ENCODE measurements at regions not wholly inside any gene's neighbourhood (a gene's known extent, or its start where the extent isn't known, plus 50 kb on each side); places are given as distances from the start of the nearest gene placed in this dataset.

GRCh38 chr14:31966896-31967668, 110.0 kb upstream of the ARHGAP5 start:
- no peak for DNase-seq

- DNase-seq, result no peak
Observed at GRCh38 chr14:31967669-31967975, 109.5 kb upstream of the ARHGAP5 start.

DNA sequence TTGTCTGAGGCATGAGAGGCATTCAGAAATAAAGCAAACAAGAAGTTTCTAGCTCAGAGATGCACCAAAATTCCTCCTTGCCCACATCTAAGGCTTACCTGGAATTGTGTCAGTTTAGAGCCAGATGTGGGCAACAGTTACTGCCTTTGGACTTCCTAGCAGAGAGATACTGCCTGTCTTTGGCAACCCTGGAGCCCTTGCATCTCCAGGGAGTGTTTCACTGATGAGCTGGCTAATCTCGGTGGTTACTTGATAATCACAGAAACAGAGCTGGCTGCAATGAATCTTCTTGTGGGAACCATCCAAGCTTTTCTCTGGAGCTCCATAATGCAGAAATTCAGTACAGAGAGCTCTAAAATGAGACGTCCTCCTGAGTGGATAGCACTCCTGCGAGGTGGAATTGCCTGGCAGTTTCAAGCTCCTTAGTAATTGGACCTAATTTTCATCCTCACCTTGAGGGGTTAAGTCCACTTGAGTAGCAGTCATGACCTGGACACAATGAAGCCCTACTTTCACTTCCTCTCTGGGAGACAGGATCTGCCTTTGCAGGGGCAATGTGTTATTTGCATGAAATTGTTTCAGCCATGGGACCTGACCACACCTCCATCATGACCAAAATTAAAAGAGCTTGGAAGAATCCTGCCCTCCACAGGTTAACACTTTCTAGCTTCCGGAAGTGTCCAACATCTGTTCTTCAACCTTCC, 108.8 kb upstream of the ARHGAP5 start:
- DNase-seq, result no peak

DNA sequence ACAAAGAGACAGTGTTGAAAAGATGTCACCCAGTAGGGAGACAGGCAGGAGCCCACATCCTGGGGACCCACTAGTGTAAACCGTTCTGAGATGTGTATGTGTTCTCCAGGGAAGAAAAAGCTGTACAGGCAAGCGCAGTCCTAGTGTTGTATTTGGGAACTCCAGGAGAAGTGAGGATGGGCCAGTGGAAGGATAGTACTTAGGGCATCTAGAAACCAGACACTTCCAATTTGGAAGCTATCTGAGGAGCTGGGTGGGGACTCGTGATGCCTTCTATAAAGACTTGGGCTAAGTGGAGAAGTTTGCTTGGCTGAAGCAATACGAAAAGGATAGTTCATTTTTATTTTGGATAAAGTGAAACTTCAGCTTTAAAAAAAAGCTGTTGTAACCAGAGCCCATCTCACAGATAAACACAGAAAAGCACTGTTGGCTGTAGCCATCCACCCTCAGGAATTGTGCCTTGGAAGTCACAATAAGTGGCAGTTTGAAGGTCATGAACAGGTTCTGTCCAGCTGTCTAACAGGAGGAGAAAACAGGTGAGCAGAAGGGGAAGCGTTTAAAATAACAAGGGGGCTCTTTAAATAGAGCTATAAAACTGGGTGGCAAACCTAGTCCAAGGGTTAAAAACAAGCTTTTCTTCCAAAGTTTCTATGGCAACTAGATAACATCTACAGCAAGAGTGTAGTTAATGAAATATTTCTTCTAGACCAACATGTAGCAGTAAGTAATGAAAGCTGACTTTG, 108.0 kb upstream of the ARHGAP5 start:
- no peak for DNase-seq

DNA sequence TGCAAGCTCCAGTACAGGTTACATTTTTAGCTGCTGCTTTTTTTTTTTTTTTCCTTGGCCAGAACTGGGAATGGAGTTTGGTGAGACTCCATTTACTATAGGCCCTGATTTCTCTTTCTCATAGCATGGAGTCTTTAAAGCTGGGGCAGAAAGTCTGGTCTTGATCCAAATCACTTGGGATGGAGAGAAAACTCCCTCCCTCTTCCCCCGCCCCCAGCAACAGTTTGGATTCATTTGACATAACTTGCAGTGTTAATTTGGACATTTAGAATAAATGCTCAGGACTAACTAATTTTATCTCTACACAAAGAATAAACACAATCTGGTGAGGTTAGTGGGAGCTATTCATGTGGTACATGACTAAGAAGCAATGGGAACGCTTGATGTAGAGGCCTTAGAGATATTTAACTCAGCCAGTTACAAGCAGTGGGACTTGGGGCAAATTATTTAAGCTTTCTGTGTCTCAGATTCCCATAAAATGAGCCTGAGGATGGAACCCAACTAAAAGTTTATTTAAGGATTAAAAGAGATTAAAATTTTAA, 107.3 kb upstream of the ARHGAP5 start:
- DNase-seq, result no peak

GRCh38 chr14:31970744-31971143, 106.4 kb upstream of the ARHGAP5 start:
- no peak for DNase-seq

DNA sequence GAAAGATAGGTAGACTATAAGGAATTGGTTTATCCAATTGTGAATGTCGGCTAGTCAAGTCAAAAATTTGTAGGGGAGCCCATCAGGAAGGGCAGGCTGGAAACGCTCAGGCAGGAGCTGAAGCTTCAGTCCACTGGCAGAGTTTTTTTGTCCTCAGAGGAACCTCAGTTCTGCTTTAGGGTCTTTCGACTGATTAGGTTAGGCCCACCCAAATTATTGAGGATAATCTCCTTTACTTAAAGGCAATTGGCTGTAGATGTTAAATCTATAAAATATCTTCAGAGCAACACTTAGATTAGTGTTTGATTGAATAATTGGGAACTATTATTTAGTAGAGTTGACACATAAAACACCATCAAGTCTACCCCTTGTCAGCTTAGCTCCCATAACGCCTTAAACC, 105.5 kb upstream of the ARHGAP5 start:
- no peak for DNase-seq

DNA sequence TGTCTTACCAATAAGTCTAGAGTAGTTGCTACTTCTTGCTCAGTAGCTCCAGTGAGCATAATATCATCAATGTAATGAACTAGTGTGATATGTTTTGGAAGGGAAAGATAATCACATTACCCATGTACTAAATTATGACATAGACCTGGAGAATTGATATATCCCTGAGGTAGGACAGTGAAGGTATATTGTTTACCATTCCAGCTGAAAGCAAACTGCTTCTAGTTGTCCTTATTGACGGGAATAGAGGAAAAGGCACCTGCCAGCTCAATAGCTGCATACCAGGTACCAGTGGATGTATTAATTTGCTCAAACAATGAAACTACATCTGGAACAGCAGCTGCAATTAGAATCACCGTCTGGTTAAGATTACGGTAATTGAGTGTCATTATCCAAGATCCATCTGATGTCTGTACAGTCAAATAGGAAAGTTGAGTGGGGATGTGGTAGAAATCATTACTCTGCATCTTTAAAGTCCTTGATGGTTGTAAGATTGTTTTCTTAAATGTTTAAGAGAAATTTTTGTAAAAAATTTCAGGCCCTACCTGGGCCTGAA, 100.0 kb upstream of the ARHGAP5 start:
- DNase-seq, result no peak

GRCh38 chr14:31978423-31978822, 98.7 kb upstream of the ARHGAP5 start:
- DNase-seq, result no peak

DNA sequence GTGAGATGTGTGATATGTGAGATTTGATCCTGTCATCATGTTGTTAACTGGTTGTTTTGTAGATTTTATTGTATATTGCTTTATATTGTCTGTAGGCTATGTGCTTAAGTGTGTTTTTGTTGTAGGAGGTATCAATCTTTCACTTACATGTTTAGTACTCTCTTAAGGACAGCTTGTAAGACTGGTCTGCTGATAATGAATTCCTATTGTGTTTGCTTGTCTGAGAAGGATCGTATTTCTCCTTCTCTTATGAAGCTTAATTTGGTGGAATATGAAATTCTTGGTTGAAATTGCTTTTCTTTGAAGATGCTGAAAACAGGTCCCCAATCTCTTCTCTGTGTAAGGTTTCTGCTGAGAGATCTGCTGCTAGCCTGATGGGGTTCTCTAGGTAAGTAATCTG, 94.5 kb upstream of the ARHGAP5 start:
- no peak for DNase-seq

GRCh38 chr14:31986405-31986804, 90.7 kb upstream of the ARHGAP5 start:
- no peak for DNase-seq

- no peak for DNase-seq
Observed at GRCh38 chr14:31987721-31988120, 89.4 kb upstream of the ARHGAP5 start.

DNA sequence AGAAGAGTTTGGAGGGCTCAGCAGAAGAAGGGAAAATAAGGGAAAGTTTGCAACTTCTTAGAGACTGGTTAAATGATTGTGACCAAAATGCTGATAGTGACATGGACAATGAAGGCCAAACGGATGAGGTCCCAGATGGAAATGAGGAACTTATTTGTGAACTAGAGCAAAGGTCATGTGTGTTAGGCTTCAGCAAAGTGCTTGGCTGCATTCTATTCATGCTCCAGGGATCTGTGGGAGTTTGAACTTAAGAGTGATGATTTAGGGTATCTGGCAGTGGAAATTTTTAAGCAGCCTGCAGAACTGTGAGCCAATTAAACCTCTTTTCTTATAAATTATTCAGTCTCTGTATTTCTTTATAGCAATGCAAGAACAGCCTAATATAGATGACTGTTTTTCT, 88.9 kb upstream of the ARHGAP5 start:
- DNase-seq, result no peak

- DNase-seq, result no peak
Observed at GRCh38 chr14:31990183-31990857, 86.8 kb upstream of the ARHGAP5 start.

DNA sequence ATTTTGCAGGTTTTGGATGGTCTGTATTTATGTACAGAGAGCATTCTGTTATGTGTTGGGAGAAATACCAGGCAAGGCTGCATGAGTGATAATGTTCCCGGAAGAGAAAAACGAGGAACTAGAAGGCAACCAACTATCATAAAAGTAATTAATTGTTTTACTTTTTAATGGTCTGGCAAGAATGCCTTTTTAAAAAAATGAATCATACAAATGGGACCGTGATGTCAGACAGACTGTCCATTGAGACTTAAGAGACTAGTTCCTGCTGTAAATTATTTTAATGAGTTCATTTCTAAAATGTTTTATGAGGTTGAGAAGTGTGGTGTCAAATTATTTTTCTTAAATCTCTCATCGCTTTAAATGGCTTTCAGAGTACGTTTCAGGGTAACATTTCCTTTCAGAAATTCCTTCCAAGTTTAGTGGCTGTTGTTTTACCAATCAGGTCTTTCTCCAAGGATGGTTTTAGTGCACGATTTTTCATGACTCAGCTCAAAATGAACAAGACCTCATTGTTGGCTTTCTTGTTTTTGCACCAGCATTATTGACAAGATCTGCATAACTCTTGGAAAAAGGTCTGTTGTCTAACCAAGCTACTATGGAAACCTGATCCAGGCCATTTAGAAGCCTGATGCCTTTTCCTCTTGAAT, 86.1 kb upstream of the ARHGAP5 start:
- no peak for DNase-seq

DNA sequence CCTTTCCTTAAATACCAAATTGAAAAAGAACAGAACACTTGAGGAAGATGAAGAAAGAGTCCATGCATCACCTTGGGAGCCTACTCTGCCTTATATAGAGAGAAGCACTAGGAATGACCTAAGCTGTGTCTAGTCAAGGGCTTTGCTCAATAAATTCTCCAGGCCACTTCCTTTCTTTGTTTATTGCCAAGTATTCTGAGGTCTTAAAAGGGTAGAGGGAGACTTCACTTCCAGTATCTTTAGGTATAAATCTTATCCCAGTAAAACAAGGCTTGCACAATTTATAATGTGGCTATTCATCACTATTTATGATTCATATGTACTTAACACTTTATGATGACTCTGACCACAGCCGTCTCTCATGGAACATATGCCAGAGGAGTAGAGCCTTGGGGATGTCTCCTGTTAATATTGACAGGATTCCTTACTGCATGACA, 85.1 kb upstream of the ARHGAP5 start:
- no peak for DNase-seq

GRCh38 chr14:31993521-31993951, 83.6 kb upstream of the ARHGAP5 start:
- DNase-seq, result no peak

DNA sequence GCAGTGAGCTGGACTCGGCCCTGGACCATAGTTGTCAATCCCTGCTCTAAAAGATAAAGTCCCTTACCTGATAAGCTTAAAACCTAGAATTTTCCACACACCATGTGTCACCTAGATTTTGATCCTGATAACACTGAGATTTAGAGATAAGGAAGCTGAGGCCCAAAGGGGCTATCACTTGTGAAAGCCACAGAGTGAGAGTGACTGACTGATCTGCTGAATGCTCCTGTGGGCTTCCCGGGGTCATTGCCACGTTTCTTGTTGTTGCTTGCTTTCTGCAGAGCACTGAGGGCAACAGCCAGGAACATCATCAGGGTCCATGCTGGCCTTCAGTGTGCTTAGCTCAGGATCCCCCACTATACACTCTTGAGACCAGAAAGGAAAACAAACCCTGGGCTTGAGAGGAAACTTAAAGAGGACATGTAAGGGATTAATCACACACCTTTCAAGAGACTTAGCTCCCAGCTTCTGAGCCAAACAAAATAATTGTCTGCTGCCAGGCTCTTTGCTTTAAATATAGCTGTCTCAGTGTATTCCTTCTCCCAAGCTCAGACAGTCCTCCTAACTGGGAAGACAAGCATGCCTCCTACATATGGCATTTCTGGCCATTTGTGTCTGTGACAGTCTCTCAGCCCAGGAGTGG, 82.6 kb upstream of the ARHGAP5 start:
- DNase-seq, result no peak

- DNase-seq, result no peak
Observed at GRCh38 chr14:32003585-32003984, 73.5 kb upstream of the ARHGAP5 start.

DNA sequence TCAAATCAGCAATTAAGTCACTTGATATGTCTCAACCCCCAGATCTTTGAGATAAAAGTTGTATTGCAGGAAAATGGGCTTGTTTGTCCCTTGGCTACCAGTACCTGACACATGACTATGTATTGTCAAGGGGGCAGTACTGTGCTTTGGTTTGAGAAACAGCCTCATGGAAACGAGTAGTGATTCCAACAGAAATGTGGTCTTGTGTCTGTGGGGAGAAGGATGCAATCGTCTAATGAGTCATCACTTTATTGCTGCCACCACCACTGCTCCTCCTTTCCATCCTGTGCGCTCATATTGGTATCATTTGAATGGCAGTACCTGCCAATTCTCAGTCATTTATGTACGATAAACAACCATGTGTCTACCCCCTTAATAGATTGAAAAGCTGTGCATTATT, 72.8 kb upstream of the ARHGAP5 start:
- DNase-seq, result no peak

DNA sequence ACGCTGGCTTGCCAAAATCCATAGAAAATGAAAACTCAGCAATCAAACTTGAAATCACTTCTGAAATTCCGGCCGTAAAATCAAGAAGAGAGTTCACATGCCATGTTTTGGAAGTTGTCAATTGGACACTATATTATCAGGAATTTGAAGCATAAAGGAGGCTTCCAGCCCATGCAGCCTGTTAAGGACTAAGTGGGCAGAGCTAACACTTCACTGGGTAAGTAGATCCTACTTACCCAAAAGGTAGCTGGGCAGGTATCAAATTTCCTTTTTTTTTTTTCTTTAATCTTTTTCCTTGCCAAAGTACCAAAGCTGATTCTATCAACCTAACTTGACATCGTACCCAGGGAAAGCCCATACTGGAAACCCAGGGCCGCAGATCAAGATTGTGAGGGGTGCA, 71.5 kb upstream of the ARHGAP5 start:
- DNase-seq, result no peak

Measured in bone marrow (tissue), 2 donors.